ENCODE measurements at regions not wholly inside any gene's neighbourhood (a gene's known extent, or its start where the extent isn't known, plus 50 kb on each side); places are given as distances from the start of the nearest gene placed in this dataset.

DNA sequence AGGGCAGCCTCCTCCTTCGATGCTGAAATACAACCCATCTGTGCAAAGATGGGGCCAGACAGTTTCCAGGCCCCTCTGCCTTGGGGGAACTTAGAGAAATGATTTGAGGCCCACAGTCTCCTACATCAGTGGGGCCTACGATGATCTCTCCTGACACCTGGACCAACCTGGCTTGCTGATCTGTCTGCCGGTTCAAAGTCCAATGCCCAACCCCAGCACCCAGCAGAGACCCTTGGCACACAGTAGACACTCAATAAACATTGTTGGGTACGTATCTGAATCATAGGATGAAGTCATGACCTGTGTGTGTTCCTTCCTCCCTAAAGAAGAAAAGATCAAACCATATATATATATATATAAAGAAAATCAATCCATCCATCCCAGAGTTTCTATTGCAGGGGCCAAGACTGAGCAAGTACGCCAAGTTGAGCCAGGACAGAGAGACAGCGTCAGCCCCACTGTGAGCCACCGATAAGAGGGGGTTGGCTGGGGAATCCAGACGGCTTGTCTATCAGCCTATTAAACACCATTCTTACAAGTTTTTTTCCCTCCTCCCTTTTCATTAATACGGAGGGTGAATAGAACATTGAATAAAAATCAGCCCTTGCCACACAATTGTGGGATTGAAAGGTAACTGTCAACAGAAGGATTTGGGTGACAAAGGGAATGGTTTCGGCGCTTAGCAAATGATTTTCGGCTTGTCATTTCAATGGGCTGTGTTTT, 244.1 kb downstream of the MN1 start:
- no peak for DNase-seq

DNA sequence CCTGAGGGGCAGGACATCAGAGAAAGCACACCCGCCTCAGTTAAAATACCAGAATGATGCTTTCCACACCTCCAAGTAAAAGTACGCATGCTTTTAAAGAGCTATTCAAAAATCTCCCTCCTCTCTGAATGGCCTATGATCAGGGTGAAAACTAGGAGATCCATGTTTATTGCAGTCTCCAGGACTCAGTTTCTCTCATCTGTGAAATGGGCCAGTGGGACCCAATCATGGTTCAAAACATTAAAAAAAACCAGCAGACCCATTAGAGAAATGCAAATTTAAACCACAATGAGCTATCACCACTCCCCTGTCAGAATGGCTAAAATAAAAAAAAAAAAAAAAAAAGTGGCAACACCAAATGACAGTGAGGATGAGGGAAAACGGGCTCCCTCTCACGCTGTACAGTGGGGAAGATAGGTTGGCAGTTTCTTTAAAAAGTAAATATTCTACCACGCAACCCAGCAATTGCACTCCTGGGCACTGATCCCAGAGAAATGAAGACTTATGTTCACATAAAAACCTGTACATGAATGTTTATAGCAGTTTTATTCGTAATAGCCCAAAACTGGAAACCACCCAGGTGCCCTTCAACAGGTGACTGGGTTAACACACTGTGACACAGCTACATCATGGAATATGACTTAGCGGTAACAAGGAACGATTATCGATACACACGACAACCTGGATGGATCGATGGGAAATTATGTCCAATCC, 242.7 kb downstream of the MN1 start:
- no peak for DNase-seq

DNA sequence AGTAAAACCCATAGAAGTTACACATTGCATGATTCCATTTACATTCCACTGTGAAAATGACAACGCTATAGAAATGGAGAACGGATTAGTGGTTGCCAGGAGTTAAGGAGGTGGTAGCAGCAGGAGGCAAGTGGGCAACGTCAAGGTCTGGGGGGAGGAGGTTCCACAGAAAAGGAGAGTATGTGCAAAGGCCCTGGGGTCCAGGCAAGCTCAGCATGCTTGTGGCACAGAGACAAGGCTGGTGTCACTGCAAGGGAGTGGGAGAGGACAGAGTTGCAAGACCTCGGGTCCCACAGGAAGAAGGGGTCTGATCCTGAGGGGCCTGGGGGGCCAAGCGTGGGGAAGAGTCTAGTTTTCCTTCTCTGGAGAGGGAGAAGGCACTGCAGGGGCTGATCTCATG, 240.8 kb downstream of the MN1 start:
- no peak for DNase-seq

DNA sequence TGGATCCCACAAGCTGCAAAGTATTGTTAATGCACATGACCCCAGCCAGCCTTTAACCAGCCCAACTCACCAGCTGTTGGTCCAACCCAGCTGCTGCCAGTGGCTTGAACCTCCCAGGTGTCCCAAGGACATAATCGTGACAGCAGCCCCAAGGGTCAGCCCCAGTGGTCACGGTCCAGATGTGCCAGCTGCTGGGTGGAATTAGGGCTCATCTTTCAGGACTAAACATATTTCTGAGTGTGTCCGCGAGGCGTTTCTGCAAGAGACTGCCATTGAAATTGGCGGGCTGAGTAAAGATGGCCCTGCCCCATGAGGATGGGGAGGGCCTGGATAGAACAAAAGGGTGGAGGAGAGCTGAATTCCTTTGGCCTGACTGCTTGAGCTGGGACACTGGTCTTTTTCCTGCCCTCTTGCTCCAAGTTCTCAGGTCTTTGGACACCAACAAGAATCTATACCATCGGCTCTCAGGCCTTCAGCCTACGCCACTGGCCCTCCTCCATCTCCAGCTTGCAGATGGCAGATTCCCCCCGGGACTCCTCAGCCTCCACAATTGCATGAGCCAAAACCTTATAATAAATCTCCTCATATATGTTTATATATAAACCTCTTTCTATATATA, 240.2 kb downstream of the MN1 start:
- no peak for DNase-seq

DNA sequence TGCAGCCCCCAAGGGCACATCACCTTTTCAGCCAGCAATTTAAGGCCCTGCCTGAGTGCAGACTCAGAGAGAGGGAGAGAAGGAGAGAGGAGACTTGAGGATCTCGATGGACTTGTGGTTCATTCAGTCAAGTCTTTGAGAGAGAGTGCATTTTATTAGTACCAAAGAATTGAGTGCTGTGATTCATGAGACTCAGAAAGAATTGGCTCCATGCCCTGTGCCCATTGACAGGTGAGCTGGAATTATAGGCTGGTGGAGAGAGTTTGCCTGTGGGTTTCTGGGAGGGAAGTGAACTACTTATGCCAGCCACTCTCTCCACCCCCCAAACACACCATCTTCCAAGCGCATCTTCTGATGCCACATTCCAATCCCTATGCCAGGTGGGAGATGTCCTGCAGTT, 236.8 kb downstream of the MN1 start:
- no peak for DNase-seq

DNA sequence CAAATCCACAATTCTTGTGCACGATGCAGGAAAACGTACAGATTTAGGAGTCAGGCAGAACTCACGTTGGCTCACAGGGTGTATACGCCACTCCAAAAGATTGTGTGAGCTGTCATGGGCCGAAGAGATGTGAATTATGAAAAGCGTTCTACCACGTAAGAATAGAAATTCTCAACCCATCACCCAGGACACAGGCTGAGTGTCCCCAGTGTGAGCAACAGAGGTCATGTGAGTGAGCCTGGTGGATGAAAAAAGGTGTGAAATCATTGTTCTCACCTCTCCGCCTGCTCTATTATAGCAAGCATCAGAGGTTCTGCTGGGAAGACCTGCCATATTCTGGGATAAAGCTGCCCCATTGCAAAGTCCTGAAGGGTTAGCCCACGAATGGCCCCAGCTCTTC, 235.0 kb downstream of the MN1 start:
- DNase-seq = no peak

DNA sequence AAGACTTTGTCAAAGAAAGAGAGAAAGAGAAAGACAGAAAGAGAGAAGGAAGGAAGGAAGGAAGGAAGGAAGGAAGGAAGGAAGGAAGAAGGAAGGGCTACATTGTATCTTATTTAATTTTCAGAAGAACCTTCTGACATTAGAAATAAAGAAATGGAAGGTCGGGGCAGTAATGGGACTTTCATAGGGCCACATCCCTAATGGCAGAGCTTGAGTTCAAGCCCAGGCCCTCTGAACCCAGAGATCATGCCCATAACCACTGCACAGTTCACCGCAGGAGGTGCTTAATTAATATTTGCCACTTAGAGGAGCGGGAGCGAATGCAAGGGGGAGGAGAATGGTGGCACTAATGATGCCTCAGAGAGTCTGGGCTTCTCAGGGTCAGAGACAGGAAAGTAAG, 233.3 kb downstream of the MN1 start:
- DNase-seq = no peak

DNA sequence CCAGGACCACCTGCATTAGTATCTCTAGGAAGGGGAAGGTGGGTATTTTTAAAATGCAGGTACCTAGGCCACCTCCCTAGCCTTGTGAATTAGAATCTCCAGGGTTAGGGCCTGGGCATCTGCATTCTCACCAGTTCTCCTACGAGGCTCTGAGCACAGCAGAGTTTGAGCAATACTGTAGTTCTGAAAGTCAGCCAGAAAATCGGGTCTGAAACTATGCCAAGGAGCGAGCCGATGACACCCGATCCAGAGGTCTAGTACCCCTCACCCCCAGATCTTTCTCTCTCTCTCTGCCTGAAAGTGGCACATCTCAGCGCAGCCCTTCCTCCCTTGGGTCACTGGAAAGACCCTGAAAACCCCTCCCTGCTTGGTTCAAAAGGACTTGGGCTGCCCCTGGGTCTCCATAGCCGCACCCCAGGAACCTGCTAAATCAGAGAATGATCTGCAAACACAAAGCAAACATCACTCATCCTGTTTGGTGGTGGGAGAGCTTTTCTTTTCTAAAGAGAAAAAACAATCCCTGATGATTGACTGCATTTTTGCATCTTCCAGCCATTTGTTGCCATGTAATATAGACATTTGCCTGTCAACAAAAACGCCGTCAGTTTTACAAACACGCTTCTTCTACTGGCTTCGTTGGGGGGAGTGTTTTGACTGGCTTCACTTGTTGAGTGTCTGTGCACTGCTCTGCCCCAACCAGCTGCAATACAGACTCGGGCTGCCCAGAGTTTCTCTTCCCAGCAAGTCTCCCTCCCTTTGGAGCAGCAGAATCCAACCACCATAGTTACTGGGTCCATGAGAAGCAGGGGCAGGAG, 229.9 kb downstream of the MN1 start:
- DNase-seq = no peak

DNA sequence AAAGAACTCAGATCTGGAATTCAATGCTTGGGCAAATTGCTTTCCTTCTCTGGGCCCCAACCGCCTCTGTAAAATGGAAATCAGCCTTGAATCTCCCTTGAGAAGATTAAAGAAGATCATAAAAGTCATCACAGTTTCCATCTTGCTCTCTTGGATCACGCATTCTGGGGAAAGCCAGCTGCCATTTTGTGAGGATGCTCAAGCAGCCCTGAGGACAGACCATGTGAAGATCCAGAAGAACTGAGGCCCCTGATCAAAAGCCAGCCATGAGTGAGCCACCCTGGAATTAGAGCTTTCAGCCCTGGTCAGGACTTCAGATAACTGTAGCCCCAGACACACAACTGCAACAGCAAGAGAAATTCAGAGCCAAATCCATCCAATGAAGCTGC, 229.3 kb downstream of the MN1 start:
- DNase-seq = no peak

DNA sequence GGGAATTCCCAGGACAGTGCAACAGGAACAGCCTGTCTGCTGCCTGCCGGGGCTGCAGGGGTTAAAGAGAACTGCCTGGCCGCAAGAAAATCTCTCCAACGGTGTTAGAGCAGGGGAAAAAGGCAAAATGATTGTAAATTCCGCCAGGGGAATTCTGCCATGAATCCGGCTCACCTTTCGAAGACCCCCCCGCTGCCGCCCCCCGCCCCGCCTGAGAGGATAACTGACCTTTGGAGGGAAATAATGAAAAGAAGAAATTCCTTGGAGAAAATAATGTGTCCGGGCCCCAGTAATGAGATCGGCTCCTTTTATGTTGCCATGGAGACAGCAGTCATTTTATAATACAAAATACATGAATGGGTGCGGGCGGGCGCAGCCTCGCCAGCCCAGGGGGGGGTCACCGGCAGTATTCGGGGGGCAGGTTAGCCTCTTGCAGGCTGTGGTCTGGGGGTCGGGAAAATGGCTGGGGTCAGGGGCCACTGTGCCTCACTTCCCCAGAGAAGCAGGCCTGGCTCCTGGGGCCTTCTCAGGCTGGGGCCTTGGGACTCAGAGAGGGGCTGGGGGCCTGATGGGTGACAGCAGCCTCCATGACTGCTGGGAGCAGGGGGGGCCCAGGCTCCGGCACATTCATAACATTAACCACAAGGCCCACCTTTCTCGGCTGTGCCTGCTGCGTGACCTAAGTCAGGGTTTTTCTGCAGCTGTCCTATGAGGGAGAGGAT, 228.1 kb downstream of the MN1 start:
- no peak for DNase-seq

DNA sequence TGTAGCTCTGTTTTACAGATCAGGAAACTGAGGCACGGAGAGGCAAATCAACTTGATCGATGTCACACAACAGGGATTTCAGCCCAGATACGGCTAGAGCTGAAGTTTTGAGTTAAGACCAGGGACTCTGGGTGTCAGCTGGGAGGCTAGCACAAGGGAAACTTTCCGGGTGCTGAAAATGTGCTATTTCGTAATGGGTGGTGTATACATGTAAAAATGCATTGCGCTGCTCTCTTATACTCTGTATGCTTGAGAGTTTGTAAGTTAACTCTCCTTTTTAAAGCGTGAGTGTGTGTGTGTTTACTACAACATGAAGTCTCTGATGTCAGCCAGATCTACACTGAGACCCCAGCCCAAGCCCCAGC, 227.6 kb downstream of the MN1 start:
- DNase-seq = no peak

DNA sequence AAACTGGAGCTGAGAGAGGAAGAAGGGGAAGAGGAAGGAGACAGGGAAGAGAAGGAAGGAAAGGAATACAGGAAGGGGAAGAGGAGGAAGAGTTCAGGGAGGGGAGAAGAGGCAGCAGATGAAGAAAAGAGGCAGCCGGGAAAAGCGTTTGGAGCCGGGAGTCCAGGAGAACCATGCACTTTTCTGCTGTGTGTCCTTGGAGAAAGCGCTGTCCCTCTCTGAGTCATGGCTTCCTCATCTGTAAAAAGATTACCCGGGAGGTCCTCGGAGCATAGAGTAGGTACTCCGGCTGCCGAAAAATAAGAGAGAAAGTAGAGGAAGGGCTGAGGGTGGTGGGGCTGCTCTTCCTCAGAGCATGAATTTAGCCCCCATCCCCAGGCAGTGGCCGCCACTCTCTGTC, 226.9 kb downstream of the MN1 start:
- no peak for DNase-seq

DNA sequence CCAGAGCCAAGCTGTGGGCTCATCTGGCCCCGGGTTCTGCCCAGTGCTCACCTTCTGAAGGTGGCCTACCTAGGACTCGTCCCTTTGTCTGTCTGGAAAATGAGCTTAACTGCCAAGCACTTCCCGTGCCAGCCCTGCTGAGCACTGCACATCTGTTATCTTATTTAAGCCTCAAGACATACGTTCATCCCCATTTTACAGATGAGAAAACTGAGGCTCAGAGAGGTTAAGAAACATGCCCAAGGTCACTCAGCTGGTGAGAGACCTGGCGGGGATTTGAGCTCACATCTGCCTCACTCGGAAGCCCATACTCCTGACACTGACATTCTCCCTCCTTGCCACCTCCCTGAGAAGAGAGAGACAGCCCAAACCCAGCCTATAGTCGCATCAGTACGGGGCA, 226.2 kb downstream of the MN1 start:
- DNase-seq = no peak

DNA sequence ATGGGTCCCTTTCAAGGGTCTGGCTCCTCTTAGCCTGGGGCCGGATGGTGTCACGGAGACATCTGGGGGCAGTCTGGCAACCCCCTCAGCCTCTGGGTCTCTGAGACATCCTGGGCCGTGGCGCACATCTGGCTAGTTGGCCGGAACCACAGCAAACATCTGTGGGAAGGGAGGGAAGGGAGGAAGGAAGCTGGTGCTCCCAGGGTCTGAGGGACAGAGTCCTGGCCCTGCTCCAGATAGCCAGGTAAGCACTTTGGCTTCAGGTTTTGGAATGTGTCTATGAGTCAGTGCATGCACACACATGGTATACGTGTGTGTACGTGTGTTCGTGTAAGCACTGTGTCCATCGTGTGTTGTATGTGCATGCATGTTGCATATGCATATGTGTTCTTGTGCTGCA, 225.1 kb downstream of the MN1 start:
- DNase-seq = no peak

DNA sequence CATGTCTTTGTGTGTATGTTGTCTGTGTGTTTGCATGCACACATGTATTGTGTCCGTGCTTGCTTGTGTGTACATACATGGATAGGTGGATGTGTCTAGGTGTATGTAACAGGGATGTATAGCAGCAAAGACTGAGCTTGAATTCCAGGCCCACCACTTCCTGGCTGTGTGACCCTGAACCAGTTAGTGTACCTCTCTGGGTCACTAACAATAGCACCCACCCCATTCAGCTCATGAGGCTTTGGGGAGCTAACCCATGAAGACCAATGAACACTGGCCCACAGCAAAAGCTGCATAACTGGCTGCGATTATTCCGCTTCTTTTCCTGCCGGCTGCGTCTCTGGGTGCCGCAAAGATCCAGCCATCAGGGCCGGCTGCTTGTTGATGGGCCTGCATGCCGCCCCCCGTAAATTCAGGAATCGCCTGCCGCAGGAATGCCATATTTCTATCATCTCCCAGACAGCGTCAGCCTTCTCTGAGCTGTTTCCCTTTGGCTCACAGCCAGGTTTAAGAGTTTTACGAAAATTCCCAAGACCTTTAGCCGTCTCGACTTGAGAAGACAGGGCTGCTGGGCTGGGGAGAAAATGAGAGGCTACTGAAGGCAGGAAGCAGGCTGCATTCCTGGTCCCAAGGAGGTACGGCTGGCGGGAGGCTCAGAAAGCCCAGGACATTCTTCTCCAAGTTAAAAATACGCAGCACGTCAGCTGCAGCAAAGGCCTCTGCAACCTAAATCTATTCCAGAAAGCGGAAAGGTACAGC, 224.6 kb downstream of the MN1 start:
- peak; percentile 88 for DNase-seq

DNA sequence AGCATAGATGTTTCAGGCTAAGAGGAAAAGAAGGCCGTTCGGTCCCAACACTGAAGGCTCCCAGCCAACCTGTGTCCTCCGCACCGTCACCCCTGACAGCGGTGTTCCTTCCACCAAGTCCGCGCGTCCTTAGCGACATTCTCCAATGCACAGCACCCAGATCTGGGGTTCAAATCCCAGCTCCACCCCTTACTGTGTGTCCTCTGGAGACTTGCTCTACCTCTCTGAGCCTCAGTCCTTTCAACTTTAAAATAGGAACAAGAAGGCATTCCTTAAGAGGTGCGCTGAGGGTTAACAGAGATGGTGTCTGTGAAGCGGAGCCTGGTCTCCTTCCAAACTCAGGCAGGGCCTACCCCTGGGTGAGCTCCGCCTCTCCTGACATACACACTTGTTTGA, 224.0 kb downstream of the MN1 start:
- DNase-seq = no peak

DNA sequence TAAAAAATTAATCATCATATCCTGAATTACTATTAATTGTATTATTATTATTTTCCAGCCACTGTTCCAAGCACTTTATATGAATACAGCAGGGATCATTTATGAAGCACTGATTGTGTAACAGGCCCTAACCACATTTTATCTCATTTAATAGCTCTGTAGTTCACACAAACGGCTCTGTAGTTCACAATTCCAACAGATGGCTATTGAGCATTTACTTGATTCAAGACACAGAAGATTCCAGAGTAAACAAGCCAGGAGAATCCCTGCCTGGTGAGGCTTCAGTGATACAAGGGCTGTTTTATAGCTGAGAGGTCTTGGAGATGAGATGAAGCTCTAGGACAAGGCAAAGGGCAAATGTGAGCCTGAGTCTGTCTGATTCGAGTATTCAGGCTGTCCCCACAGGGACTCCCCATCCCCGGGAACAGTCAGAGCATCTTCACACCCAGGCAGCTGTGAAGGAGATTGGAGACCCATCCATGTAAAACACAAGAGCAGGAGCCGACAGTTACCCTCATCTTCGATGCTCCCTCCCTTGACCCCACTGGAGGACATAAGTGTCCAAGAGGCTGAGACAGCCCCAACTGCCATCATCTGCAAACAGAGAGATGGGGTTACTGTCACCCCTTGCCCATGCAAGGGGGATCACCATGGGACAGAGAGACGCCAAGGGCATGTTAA, 222.5 kb downstream of the MN1 start:
- no peak for DNase-seq

DNA sequence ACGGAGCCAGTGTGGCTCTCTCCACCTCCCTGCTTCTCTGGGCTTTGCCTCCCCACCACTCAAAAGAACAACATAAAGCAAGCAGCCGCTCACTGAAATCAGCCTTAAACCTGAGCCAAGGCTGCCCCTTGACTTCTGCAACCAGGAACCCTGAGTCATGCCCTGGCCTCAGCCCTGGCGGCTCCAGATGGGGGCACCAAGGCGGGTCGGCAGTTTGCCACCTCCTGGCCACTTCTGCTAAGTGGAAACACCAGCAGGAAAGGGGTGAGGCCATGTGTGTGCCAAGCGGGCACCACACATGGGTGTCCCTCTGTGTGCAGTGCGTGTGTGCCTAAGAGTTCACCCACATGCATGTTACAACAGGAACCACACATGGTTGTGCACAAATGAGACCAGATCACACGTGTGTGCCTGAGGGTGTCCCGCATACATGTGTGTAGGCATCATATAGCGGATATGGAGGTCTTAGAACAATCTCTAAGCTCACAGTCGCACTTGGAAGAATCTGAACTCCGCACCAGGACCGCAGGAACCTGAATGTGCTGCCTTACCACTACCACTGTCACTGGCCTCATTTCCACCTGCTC, 221.2 kb downstream of the MN1 start:
- DNase-seq = no peak

DNA sequence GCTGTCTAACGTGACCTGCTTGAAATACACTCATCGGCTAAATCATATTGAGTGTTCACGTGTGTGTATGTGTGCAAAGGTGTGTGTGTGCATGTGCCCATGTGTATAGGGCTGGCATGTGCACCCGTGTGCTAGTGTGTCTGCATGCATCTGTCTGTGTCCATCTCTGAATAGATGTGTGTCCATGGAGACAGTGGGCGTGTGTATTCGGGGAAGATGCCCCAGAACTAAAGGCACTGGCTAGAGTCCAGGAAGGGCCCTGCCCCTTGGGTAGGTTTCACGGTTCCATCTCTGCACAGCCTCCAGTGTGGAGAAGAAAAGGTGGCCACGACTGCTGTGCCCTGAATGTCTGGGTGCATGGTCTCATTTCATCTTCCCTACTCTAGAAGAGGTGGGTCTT, 220.3 kb downstream of the MN1 start:
- no peak for DNase-seq

DNA sequence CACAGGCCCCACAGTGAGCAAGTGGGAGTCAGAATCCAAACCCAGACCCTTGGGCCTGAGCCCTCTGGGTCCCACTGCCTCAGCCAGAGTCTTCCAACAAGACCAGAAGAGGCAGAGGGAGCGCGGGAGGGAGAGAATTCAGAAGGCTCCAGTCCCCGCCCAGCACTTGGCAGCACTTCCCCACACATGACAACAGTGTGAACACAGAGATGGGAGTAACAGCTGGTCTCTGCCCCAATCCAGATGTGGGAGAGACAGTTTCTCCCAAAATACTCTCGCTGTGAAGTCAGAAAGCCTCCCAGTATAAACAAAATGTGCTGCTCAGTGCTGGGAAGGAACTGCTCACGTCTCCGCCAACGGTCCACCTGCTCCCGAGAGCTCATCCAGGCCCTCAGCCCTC, 219.9 kb downstream of the MN1 start:
- peak; percentile 48 for DNase-seq

DNA sequence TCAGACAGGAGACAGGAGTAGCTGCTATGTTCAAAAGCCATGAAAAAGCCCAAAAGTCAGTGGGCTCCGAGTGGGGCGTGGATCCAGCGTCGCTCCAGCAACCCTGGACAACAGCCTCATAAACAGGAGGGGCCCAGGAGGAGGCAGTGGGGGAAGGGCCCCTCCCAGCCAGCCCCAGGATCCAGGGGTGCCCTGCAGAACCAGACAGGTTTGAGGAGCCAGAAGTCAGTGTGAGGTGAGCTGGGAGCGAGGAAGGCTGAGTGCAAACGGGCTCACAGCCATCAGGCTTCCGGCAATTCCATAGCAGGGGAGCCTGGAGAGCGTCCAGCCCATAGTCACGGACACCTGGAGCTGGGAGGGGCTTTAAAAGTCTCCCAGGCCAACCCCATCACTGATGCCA, 217.7 kb downstream of the MN1 start:
- DNase-seq = no peak
